NCI-H1417 (cell line): ENCODE measurements at regions not wholly inside any gene's neighbourhood (a gene's known extent, or its start where the extent isn't known, plus 50 kb on each side); places are given as distances from the start of the nearest gene placed in this dataset.
"Not testable (repeated sequence)": the region's sequence is repeated elsewhere in the genome, so short reads cannot be mapped to it uniquely, and the experiment has no call there.

ENCODE experiments used
- DNase-seq, 3 experiments: peaks; one replicate each; lab custom pipeline; 2025; lab: John Stamatoyannopoulos, UW

DNA sequence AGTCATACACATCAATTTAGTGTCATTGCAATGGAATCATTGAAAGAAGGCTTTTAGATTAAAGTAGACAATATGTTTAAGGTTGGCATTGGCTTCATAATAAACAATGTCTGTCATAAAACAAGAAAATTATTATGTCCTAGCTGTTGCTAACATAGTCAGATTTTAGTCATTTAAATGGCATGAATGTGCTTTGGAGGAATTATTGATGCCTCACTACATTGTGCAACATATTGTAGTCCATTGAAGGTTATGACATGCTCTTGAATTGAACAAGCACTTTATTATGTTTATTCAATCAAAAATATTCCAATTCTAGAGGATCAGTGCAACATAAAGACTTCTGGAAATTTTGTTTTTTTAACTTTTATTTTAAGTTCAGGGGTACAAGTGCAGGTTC, 489.8 kb upstream of the AMOT start:
- no peak for DNase-seq

DNA sequence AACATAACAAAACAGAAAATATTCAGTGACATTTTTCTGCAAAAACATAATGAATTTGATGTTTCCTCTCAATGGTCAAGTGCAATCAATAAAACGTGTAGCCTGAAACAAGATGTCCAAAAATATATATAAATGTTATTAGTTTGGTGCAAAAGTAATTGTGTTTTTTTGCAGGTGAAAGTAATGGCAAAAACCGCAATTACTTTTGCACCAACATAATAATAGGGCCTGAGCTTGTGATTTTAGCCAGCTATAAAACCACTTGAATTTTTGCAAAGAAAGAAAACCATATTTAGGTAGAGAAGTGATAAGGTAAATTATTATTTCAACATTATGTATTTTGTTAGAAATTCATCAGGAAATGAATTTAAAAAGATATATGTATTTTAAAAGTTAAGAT, 475.3 kb upstream of the AMOT start:
- no peak for DNase-seq

DNA sequence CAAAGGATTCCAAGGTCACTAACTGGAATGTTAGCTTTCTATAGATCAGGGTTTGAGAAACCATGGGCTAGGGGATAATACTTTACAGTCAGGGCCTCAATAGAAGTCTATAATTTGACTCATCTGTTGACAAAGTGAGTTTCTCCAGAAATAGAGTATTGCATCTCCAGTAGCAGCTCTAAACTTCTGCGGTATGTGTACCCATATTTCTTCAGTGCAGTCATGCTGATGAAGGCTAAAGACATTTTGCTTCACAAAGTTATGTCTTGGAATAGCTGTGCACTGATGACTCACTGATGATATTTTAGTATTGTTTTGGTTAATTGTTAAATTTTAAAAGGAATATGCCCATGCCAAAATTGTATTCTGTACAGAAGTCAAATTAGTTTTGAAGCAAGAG, 464.9 kb upstream of the AMOT start:
- DNase-seq = no peak

DNA sequence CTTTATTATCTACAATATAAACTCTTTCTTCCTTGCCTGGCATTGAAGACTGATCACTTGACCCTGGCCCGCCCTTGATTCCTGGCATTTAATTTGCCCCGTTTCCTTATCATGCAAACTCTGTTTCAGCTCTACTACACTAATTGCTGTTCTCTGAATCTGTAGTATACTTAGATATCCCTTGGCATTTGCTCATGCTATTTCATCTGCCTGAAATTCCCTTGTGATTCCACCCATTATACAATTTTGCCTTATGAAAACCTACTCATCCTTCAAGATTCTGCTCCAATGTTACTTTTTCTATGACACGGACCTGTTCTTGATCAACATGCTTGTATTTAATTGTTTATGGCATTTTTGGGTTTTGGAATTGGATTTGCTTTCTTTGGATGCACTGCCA, 459.9 kb upstream of the AMOT start:
- no peak for DNase-seq

DNA sequence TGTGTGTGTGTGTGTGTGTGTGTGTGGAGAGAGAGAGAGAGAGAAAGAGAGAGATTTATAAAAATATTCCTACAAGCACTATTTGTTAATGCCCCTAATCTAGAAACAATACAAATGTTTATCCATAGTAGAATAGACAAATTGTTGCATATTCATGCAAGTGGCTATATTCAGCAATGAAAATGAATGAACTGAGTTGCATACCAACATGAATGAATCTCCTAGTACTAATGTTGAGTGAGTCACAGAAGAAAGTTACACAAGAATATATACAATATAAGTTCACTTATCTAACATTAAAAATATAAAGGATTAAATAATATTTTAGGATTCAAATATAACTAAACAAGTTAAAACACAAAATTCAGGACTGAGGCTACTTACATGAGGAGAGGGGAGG, 456.8 kb upstream of the AMOT start:
- DNase-seq = no peak

DNA sequence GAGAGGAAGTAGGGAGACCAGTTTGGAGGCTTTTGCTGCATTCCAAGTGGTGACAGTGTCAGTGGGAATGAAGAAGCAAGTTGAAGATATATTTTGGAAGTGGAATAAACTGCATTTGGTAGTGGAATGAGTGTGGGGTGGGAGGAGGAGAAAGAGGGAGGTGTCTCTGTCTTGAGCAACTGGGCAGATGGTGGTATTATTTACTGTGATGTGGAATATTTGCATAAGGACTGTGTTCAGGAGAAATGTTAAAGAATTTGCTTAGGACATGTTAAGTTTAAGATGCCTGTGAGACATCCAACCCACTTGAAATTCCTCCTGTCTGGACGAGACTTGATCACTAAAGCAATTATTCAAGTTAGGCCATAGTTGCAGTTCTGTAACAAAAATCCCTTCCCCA, 448.9 kb upstream of the AMOT start:
- no peak for DNase-seq

DNA sequence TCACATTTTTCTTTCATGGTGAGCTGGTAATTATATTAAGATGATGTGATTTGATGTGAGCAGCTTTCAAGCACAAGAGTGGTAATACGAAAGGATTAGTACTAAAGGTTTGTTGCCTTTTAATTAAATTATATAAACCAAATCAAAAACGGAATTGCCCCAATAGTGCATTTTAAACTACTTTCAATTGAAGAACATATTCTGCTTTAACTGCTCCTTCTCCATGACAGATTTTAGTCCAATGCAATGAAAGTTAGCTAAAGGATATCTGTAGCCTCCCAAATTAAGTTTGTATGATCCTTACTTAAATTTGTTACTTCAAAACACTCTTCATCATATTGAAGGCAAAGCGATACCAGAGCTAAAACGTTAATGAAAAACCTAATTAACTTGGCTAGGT, 447.1 kb upstream of the AMOT start:
- no peak for DNase-seq

DNA sequence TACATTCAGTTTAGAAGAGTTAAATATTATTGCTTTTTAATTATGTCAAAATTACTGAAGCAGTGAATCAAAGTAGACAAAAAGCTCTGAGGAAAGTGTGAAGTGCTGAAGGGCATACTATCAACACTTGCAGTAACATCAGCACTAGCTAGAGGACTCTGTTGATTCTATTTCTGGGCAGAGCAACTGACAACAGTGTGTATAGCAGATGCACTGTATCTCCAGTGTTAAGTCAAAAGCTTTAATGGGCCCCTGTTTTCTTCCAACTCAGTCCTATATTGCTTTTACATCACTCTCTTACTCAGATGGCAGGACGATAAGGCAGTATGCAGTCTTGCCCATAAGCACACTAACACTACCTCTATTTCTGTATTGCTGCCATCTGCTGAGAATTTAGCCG, 435.2 kb upstream of the AMOT start:
- no peak for DNase-seq

DNA sequence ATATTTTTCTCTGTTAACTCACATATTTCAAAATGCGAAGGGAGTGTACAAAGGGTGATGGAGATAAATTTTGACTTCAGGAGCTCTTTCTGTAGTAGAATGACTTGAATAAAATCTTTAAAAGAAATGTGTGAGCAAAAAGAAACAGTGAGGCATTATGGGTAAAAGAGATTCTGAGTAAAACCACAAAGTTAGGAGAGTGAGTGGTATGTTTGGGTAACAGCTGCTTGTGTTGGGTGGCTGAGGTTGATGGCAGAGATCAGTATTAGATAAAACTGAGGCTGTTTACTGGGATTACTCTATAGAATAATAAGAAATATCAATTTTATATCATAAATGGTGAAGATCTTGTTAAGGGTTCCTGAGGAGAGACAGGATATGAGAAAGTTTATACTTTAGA, 434.2 kb upstream of the AMOT start:
- DNase-seq = no peak

DNA sequence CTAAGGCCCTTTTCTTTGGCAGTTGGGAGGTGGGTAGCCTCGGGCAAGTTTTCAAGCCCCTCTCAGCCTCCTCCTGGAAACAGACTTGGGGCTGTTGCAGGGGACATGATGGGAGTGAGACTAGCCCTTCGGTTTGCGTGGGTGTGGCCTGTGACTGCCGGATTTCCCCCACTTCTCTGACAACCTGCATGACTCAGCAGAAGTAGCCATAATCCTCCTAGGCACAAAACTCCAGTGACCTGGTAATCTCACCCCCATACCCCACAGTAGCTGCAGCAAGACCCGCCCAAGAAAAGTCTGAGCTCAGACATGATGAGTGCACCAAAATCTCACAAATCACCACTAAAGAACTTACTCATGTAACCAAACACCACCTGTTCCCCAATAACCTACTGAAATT, 433.7 kb upstream of the AMOT start:
- DNase-seq = no peak

DNA sequence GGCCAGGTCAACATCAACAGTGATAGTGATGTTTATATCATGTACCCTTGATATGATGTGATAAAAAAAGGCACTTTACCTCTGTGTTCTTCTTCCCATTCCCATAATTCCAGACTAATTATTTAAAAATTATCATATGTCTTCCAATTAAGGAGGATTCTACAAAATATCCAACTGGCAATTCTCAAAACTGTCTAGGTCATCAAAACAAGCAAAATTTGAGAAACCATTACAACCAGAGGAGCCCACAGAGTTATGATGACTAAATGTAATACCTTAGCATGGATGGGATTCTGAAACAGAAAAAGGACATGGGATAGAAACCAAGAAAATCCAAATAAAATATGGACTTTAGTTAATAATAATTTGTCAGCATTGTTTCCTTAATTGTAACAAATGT, 428.6 kb upstream of the AMOT start:
- no peak for DNase-seq

DNA sequence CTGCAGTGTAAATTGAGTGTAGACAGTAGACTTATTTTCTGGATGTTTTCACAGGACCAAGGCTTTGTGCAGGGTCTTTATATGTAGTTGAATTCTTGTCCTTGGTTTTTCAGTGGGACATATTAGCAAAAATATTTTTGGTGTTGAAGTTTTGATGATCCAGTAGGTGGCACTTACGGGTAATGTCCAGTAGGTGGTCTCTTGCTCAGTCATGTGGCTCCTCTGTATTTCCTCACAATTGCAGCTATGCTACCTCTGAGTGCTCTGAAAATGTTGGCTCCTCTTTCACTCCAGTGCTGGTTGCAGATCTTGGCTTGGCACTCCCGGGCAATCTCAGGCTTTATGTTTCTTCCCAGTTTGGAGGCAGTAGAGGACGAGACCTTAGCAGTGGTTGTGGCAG, 419.8 kb upstream of the AMOT start:
- DNase-seq = no peak

DNA sequence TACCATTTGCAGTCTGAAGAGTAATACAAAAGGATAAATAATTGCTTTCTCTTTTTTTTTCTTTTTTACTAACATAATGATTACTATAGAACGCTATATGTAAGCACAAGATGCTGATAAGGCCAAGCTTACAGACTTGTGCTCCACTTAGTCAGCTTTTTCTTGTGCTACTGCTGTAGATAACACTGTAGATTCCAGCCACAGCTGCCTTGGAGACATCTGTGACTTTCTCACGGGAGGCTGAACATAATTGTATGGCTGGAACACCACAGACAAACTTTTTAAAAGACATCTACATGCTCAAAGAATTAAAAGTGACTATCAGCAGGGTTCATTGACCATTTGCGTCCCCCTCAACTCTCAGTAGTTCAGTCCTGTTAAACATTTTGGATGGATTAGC, 381.7 kb upstream of the AMOT start:
- no peak for DNase-seq

DNA sequence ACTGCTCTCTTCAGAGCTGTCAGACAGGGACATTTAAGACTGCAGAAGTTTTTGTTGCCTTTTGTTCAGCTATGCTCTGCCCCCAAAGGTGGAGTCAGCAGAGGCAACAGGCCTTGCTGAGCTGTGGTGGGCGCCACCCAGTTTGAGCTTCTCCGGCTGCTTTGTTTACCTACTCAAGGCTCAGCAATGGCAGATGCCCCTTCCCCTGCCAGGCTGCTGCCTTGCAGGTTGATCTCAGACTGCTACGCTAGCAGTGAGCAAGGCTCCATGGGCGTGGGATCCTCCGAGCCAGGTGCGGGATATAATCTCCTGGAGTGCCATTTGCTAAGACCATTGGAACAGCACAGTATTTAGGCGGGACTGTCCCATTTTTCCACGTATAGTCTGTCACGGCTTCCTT, 371.4 kb upstream of the AMOT start:
- DNase-seq = no peak

DNA sequence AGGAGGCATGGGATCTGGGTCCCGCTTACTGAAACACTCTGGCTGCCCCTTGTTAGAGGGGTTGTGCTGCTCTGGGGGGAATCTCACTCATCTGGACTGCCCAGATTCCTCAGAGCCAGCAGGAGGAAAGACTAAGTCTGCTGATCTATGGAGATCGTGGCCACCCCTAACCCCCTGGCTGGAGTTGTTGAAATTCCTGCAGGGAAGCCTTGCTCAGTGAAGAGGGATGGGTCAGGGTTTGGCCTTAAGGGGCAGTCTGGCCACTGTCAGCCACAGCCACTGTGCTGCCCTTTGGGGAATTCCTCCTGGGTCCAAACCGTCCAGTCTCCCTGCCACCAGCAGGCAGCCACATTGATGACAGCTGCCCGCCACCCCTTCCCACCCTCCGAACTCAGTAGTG, 362.0 kb upstream of the AMOT start:
- DNase-seq = no peak

DNA sequence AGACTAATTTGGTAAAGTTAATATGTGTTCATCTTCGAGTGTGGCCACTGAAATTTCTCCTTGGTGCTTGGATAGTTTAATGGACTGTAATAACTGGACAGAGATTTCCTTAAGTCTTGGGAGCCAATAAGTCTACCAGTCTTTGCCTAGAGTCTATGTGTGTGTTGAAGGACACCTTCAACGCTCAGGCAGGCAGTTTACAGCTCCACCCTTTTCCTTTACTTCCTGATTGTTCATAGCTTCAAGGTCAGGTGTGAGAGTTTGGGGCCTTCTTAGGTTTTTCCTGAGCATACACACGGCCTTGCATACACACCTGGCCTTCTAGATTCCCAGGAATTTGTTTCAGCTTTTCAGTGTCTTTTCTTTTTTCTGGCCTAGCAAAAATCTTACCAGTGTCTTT, 355.3 kb upstream of the AMOT start:
- DNase-seq = no peak

DNA sequence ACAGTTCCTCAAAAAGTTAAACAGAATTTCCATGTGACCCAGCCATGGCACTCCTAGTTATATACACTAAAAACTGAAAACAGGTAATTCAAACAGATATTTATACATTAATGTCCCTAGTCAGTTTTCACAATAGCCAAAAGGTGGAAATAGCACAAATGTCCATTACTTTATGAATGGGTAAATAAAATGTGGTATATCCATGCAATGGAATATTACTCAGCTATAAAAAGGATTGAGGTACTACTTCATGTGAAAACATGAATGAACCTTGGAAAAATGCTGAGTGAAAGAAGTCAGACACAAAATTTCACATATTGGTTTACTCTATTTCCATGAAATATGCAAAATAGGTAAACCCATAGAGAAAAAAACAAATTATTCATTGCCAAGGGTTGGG, 351.8 kb upstream of the AMOT start:
- DNase-seq = no peak

DNA sequence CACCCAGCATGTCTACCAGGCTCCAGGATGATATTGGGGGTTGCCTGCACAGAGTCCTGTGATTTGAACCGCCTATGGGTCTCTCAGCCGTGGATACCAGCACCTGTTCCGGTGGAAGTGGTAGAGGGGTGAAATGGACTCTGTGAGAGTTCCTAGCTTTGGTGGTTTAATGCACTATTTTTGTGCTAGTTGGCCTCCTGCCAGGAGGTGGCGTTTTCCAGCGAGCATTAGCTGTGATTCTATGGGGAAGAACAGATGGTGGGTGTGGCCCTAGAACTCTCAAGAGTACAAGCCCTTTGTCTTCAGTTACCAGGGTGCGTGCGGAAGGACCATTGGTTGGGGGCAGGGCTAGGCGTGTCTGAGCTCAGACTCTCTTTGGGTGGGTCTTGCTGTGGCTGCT, 316.9 kb upstream of the AMOT start:
- no peak for DNase-seq

DNA sequence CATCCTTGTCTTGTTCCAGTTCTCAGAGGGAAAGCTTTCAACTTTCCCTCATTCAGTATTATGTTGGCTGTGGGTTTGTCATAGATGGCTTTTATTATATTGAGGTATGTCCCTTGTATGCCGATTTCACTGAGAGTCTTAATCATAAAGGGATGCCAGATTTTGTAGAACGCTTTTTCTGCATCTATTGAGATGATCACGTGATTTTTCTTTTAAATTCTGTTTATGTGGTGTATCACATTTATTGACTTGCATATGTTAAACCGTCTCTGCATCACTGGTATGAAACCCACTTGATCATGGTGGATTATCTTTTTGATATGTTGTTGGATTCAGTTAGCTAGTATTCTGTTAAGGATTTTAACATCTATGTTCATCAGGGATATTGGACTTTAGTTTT, 313.7 kb upstream of the AMOT start:
- not testable (repeated sequence) for DNase-seq

DNA sequence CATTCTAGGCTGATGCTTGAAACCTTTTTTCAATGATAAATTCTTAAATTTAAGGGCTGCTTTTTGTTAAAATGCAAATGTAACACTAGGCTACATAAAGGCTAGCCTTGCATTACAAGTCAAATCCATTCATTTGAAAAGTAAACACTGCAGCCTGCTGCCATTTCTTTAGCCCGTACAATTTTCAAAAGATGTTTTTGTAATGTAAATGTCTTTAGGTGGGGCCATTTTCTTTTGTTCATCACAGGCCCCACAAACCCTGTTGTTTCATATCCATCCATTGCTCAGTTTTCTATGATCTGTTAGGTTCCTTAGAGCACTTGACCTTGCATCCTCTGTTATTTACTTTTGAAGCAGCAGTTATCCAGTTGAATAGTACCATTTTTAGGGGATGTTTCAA, 296.2 kb upstream of the AMOT start:
- DNase-seq = no peak

DNA sequence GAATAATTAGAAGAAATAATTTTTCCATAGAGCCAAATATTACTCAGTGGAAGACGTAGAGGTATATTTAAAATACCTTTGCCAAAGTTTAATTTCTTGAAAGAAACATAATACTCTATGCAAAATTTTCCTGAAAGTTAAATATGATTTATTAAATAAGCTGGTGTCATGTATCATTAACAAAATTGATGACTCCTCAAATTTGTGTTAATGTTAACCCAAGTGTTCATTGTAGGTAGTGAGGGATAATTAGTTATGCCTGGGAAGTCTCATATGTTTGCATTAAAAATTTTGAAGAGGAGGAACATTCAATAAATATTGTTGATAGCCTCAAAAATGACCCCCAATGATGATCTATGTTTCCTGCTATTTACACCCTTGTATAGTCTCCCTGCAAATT, 292.7 kb upstream of the AMOT start:
- DNase-seq = no peak

DNA sequence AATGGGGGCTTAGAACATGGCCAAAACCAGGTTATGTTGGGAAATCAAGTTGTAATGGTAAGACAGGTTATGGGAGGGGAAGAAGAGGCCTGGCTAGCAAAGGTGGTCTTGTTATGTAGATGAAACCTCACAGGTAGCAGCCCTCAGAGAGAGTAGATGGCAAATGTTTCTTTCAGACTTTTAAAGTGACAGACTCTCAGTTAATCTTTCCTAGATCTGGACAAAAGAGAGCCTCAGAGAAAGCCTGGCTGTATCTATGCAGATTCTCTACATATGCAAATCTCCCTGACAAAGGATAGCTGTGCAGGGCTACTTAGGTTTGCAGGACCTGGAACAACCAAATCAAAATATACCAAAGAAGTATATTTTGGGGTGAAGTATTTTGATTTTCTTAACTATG, 284.1 kb upstream of the AMOT start:
- no peak for DNase-seq

DNA sequence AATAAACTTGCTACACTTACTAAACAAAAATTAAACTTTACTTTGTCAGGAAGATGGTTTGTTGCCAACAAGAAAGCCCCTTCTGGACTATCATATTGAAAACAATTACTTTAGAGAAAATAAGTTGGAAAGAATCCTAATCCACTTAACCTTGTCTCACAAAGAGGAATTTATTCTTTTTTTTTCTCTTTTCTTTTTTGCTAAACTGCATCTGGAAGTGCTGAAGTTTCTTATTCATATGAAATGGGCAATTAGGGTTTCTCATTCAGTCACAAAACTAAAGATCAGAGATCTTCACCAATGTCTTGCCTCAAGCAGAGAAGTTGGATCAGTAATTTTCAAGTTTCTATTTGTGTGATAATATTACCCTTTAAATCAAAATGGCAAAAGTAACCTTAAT, 234.9 kb upstream of the AMOT start:
- no peak for DNase-seq

DNA sequence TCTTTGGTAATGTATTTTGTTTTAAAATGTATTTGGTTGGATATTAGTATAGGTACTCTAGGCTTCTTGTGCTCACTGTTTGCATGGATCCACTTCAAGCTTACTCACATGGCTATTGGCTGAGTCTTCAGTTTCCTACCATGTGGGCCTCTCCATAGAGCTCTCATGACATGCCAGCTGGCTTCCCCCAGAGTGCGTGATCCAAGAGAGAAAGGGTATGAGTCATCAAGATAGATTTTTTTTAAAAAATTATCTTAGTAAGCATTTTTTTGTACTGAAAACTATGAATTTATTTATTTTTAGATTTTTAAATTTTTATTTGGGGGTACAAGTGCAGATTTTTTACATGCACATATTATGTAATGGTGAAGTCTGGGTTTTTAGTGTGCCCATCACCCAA, 219.1 kb upstream of the AMOT start:
- DNase-seq = no peak

DNA sequence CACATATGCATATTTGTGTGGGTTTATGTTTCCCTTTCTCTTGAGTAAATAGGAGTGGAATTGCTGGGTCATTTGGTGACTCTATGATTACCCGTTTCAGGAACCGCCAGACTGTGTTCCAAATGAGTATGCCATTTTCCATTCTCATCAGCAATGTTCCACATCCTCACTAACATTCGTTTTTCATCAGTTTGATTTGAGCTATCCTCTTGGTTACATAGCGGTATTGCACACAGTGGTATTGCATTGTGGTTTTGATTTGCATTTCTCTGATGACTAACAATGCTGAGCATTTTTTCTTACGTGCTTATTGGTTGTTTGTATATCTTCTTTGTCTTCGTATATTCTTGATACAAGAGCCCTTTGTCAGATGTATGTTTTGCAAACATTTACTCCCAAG, 218.0 kb upstream of the AMOT start:
- peak in 1 of 3 experiments; percentile 6 for DNase-seq

DNA sequence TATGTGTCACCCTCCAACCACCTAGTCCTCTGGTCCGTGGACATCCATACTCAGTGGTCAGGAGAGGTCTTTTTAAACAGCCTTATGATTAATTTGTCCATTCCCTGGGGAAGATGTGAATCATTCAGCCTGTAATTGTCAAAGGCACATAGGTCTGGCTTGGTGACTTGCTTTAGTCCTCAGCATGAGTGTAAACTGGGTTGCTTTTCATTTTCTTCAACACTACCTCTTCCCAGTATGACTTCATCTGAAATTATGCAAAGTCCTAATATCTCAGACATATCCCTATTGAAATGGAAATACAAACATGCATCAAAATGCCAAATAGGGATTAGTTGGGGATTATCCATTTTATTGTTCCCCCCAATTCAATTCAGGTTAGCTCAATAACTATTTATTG, 208.3 kb upstream of the AMOT start:
- DNase-seq = no peak
